ENCODE measurements at regions not wholly inside any gene's neighbourhood (a gene's known extent, or its start where the extent isn't known, plus 50 kb on each side); places are given as distances from the start of the nearest gene placed in this dataset.

- ChIA-PET CTCF (no interaction called here), POLR2A (no interaction called here)
- Mint-ChIP-seq H3K27ac (no peak overlapping the region), H3K4me3 (no peak overlapping the region), H3K27me3 (no peaks in the 10 kb centered on the region), H3K4me1 (no peaks in the 10 kb centered on the region), H3K9me3 (no peaks in the 10 kb centered on the region), H3K36me3 (ENCODE audit: low read depth) (no peaks in the 10 kb centered on the region)
- intact Hi-C loops (cut with micrococcal nuclease) = no loop called here
- ATAC-seq (ENCODE audit: low read depth) (no peak), DNase-seq (no peak)
- no peak for TF ChIP-seq CTCF (IDR thresholded peaks at IDR 0.05)
These were observed 164.5 kb upstream of the MYT1L start for GRCh38 chr2:2495606-2496005.

GRCh38 chr2:2493496-2493895 is 162.4 kb upstream of the MYT1L start:
- Mint-ChIP-seq H3K27me3 (no peaks in the 10 kb centered on the region), H3K27ac (no peak overlapping the region), H3K36me3 (ENCODE audit: low read depth) (no peaks in the 10 kb centered on the region), H3K4me1 (no peaks in the 10 kb centered on the region), H3K4me3 (no peak overlapping the region), H3K9me3 (no peaks in the 10 kb centered on the region)
- intact Hi-C loops (cut with micrococcal nuclease) = no loop called here
- TF ChIP-seq CTCF (IDR thresholded peaks at IDR 0.05) = no peak
- ATAC-seq (ENCODE audit: low read depth) = no peak
- ChIA-PET CTCF (no interaction called here), POLR2A (no interaction called here)
- DNase-seq = no peak

GRCh38 chr2:2492800-2493199 is 161.7 kb upstream of the MYT1L start:
- DNase-seq = no peak
- Mint-ChIP-seq H3K4me1 (no peaks in the 10 kb centered on the region), H3K27me3 (no peaks in the 10 kb centered on the region), H3K4me3 (no peak overlapping the region), H3K27ac (no peak overlapping the region), H3K9me3 (no peaks in the 10 kb centered on the region), H3K36me3 (ENCODE audit: low read depth) (no peaks in the 10 kb centered on the region)
- intact Hi-C loops (cut with micrococcal nuclease) = no loop called here
- ChIA-PET POLR2A (no interaction called here), CTCF (no interaction called here)
- TF ChIP-seq CTCF (IDR thresholded peaks at IDR 0.05) = no peak
- no peak for ATAC-seq (ENCODE audit: low read depth)

GRCh38 chr2:2491964-2492363 is 160.9 kb upstream of the MYT1L start:
- no peak overlapping the region for H3K4me3 Mint-ChIP-seq
- CTCF ChIA-PET = no interaction called here
- no peak for DNase-seq
- no peaks in the 10 kb centered on the region for H3K9me3 Mint-ChIP-seq
- H3K27ac Mint-ChIP-seq = no peak overlapping the region
- no peak for ATAC-seq (ENCODE audit: low read depth)
- TF ChIP-seq CTCF (IDR thresholded peaks at IDR 0.05) = no peak
- intact Hi-C loops (cut with micrococcal nuclease) = no loop called here
- no peaks in the 10 kb centered on the region for H3K4me1 Mint-ChIP-seq
- no peaks in the 10 kb centered on the region for H3K36me3 Mint-ChIP-seq (ENCODE audit: low read depth)
- POLR2A ChIA-PET = no interaction called here
- no peaks in the 10 kb centered on the region for H3K27me3 Mint-ChIP-seq

- TF ChIP-seq CTCF (IDR thresholded peaks at IDR 0.05) = no peak
- H3K9me3 Mint-ChIP-seq = no peaks in the 10 kb centered on the region
- CTCF ChIA-PET = no interaction called here
- no peaks in the 10 kb centered on the region for H3K27me3 Mint-ChIP-seq
- DNase-seq (no peak), ATAC-seq (ENCODE audit: low read depth) (no peak)
- no peaks in the 10 kb centered on the region for H3K36me3 Mint-ChIP-seq (ENCODE audit: low read depth)
- no peak overlapping the region for H3K27ac Mint-ChIP-seq
- intact Hi-C loops (cut with micrococcal nuclease) = no loop called here
- H3K4me1 Mint-ChIP-seq = no peaks in the 10 kb centered on the region
- H3K4me3 Mint-ChIP-seq = no peak overlapping the region
- POLR2A ChIA-PET = no interaction called here
These were observed 153.2 kb upstream of the MYT1L start for GRCh38 chr2:2484301-2484700.
